ENCODE measurements at regions not wholly inside any gene's neighbourhood (a gene's known extent, or its start where the extent isn't known, plus 50 kb on each side); places are given as distances from the start of the nearest gene placed in this dataset.

DNA sequence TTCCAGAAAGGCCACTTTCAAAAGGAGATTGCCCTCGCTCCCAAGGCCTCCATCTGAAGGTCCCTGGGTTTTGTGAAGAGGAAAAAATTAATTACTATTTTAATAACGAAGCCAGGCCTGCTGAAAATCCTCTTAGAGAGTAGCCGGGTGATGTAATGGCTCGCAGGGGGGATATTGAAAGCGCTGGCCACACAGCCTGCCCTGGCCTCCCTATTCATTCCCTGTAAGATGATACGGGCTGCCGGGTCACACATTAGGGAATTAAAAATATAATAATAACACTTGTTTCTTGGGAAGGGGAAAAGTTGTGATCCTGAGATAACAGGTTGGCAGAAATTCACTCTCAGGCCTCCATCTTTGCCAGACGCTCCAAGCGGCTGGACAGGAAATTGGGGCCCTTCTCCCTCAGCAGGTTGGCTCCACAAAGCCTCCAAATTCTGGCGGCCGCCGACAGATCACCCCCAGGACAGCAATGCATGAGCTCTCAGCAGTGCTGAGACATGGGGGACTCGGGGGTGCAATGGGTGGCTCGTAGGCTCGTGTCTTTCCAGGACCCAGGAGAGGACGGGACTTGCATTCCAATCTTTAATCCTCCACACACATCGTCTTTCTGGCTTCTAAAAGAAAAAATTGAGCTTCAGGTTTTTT lies 299.9 kb upstream of the SALL3 start:
- TF ChIP-seq ZFP30 (CRISPR knock-in tag; IDR thresholded peaks at IDR 0.05) (no peak), RARB (CRISPR knock-in tag; IDR thresholded peaks at IDR 0.05) (no peak), ZFP3 (CRISPR knock-in tag; IDR thresholded peaks at IDR 0.05) (no peak), ARNTL (CRISPR knock-in tag; IDR thresholded peaks at IDR 0.05; ENCODE audit: borderline replicate concordance, low read depth) (no peak), ZNF8 (CRISPR knock-in tag; IDR thresholded peaks at IDR 0.05) (no peak), TOX (CRISPR knock-in tag; IDR thresholded peaks at IDR 0.05; ENCODE audit: borderline replicate concordance) (no peak), CSDC2 (CRISPR knock-in tag; IDR thresholded peaks at IDR 0.05) (no peak), ISL1 (CRISPR knock-in tag; IDR thresholded peaks at IDR 0.05) (no peak), ZNF565 (CRISPR knock-in tag; conservative IDR thresholded peaks at IDR 0.05; ENCODE audit: low read depth) (no peak)
- TF ChIP-seq, protein P1, sequence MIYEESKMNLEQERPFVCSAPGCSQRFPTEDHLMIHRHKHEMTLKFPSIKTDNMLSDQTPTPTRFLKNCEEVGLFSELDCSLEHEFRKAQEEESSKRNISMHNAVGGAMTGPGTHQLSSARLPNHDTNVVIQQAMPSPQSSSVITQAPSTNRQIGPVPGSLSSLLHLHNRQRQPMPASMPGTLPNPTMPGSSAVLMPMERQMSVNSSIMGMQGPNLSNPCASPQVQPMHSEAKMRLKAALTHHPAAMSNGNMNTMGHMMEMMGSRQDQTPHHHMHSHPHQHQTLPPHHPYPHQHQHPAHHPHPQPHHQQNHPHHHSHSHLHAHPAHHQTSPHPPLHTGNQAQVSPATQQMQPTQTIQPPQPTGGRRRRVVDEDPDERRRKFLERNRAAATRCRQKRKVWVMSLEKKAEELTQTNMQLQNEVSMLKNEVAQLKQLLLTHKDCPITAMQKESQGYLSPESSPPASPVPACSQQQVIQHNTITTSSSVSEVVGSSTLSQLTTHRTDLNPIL (CRISPR knock-in tag; IDR thresholded peaks at IDR 0.05; ENCODE audit: low read depth) = no peak
- TF ChIP-seq, protein P2, sequence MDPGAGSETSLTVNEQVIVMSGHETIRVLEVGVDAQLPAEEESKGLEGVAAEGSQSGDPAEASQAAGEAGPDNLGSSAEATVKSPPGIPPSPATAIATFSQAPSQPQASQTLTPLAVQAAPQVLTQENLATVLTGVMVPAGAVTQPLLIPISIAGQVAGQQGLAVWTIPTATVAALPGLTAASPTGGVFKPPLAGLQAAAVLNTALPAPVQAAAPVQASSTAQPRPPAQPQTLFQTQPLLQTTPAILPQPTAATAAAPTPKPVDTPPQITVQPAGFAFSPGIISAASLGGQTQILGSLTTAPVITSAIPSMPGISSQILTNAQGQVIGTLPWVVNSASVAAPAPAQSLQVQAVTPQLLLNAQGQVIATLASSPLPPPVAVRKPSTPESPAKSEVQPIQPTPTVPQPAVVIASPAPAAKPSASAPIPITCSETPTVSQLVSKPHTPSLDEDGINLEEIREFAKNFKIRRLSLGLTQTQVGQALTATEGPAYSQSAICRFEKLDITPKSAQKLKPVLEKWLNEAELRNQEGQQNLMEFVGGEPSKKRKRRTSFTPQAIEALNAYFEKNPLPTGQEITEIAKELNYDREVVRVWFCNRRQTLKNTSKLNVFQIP (CRISPR knock-in tag; IDR thresholded peaks at IDR 0.05; ENCODE audit: borderline replicate concordance, low read depth) = no peak
